ENCODE measurements at regions not wholly inside any gene's neighbourhood (a gene's known extent, or its start where the extent isn't known, plus 50 kb on each side); places are given as distances from the start of the nearest gene placed in this dataset.

- peak; percentile 7 for DNase-seq (ENCODE audit: low read depth, low spot score)
These were observed 341.1 kb downstream of the BTG1 start for GRCh38 chr12:91804533-91804932.

DNA sequence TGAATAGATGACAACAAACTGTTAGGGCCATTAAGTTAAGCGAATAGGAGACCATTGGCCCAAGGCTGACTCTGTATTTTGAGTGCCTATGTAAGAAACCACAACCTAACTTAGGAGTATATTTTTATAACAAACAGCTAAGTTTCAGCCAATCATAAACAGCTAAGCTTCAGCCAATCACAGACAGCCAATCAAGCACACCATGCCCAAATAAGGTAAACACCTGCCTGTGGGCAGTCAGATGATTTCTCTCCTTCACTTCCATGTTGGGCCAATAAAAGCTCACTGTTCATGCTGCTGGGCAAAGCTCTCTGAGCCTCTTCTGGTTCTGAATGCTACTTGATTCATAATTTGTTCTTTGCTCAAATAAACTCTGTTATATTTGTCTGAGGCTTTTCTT is 344.6 kb downstream of the BTG1 start:
- no peak for DNase-seq (ENCODE audit: low read depth, low spot score)

GRCh38 chr12:91793676-91794075 is 352.0 kb downstream of the BTG1 start:
- no peak for DNase-seq (ENCODE audit: low read depth, low spot score)

DNA sequence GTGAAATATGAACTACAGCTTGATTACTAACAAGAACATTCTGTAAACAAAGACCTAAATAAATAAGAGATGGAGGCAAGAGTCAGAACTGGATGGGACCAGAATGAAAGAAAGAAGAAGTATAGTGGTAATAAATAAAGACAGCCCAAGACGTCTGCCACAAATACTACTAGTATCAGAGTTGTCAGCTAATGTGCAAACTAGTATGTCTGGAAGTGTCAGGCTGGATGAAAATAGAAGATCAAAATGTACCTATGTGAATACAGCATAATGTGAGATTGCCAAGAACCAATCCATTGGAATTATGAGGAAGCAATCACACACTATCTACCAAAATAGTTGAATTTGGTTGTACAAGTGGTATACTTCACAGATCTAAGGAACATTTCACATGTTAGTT is 353.0 kb downstream of the BTG1 start:
- DNase-seq (ENCODE audit: low read depth, low spot score) = no peak

DNA sequence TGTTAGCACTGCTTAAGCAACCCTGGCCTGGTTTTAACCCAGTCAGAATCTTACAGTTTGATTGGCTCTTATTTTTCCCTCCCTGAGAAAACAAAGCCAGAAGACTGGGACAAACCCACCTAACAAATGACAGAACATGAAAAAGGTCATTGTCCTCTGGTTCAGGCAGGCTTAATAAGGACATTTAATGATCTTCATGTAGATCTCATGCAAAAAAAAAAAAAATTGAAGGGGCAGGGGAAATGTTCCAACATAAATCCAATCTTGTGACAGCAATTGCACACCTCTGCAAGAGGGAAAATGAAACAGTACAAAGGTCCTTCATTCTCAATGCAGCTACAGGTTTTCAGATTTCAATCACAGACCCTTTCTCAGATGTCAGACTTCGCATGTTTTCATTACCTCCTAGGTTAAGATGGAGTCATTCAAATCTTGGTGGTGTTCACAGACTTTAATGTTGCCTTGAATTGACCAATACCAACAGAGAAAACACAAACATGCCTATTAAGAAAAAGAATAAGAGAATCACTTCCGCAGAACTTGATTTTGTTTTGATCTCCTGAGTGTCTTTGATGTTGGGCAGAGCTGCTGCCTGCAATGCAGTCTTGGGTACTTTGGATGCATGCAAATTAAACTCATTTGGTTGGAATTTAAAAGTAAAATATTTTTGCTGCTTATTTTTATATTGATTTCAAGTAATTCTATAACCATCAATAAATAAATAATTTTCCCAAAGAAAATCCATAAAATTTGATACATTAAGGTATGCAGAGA is 359.0 kb downstream of the BTG1 start:
- no peak for DNase-seq (ENCODE audit: low read depth, low spot score)

DNA sequence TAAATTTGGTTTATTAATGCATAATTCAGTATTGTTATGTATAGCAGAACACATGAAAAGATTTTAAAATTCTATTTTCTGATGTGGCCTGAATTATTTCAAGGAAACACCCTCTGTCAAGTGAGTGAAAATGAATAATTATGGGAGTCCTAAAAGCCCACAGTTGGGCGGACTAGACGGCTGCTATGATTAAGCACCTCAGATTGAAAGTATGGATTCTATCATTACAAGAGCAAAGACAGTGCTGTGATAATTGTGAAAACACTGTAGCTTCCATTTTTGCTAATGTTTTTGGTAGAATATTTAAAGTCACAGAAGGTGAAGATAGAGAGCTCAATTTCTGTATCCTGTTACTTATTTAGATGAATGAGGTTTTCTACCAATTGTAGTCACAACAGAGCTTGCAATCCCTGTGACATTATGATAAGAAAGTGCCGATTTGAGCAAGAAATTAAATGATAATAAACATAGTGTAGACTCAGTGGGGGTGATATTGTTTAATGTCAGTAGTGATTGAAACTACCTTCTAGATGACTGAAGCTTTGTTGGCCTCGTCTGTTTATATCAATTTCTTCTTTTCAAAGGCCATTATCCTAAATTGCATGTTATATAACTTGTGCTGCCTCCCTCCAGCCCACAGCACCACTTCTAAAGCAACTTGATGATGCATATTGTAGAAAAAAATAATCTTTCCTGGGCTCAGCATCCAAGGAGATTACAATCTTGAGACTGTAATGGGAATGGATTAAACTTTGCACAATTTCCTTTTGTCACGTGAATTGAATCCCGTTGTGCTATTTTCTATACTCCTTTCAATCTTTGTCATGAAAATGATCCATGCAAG is 359.8 kb downstream of the BTG1 start:
- no peak for DNase-seq (ENCODE audit: low read depth, low spot score)

GRCh38 chr12:91781114-91781513 is 364.5 kb downstream of the BTG1 start:
- DNase-seq (ENCODE audit: low read depth, low spot score) = no peak

GRCh38 chr12:91778938-91779400 is 366.7 kb downstream of the BTG1 start:
- peak; percentile 17 for DNase-seq (ENCODE audit: low read depth, low spot score)

DNA sequence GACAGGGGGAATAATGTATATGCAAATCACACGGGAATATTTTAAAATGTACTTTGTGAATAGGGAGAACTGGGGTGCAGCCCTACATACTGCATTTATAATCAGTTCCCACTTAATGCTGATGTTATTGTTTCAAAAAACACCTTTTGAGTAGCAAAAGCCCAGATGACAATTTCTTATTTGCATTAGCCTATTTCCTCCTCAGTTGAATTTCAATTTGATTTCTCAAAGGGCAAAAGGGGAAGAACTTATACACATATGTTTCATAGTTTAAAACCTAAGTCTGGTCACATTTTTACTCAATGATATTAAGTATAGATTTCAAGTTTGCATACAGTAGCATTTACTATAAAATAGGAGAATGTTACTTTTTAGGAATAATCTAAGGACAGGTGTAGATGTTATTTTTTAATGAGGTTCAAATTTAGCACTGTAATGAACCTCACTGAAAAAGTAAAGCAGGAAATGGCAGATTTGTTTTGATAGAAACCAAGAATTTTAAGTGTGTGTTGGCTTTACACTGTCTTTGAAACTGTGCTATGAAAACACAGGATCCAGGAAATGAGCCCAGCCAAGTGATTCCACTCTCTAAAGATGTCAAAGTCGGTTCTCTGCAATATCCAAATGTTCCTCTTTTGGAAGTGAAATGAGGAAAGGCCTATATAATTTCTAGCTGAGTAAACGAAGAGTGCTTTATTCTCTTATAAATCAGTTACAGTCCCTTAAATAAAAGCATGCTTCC is 367.4 kb downstream of the BTG1 start:
- no peak for DNase-seq (ENCODE audit: low read depth, low spot score)

- no peak for DNase-seq (ENCODE audit: low read depth, low spot score)
These were observed 368.2 kb downstream of the BTG1 start for GRCh38 chr12:91777268-91777992.

DNA sequence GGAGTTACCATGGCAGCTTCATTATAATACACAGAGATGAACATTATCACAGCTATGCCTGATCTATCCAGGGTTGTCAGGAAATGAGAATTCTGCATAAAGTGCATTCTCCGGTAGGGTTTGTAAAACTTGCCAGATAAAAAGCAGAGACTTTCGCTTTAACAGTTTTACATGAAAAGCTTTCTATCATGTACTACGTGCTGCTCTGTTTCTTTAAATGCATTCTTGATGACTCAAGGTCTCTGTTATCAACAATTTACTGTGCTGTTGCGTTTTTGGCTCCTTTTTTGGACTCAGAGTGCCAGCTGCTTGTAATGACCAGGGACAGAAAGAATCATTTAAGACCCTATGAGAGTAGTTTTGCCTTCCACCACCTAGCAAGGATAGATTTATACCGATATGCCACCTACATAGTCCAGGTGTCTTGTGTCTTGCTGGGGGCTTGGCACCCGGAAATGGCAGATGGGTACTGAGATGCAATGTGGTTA is 371.2 kb downstream of the BTG1 start:
- no peak for DNase-seq (ENCODE audit: low read depth, low spot score)

DNA sequence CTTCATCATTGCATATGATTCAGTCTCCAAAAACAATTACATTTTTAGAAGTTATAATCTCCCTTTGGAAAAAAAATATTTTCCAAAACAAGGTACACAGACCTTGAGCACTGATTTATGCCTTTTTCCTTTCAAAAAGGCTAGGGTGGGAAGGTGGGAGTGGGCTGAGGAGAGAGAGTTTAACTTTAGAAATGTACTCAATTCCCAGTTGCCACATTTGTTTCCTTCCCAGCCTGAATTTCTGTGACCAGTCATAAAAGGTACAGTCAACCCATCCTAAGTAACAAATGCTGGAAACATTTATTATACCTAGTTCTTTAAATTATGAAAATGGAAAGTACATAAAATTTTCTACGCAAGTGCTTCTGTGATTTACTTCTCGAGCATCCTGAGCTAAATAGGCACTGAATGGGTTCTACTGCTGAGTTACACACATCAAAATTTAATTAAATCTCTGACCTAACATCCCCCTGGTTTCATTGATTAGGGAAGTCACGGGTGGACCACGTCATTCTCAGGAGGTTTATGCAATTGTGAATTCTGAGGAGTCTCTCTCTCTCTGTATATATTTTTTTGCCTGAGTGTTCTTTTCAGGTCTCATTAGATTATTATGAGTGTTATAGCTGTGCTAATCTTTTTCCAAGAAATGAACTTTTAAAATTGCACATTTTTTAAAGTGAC is 371.8 kb downstream of the BTG1 start:
- DNase-seq (ENCODE audit: low read depth, low spot score) = no peak

DNA sequence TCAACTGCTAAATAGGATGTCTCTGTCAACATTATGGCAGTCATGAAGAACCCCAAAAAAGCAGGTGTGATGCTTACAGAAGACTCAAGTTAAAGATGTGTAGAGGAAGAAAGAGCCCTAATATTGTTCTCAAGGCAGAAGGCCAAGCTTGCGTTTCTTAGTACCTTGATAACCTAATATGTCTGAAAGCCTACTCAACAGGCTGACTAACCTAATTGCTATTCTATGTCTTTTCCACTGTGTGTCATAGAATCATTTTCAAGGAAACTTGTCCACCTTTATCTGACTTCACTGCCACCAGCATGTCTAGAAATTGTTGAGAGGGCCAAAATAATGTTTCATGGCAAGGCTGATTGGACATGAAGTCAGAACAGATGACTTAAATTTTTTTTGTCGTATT is 373.2 kb downstream of the BTG1 start:
- no peak for DNase-seq (ENCODE audit: low read depth, low spot score)

GRCh38 chr12:91769736-91770135 is 375.9 kb downstream of the BTG1 start:
- peak; percentile 16 for DNase-seq (ENCODE audit: low read depth, low spot score)

DNA sequence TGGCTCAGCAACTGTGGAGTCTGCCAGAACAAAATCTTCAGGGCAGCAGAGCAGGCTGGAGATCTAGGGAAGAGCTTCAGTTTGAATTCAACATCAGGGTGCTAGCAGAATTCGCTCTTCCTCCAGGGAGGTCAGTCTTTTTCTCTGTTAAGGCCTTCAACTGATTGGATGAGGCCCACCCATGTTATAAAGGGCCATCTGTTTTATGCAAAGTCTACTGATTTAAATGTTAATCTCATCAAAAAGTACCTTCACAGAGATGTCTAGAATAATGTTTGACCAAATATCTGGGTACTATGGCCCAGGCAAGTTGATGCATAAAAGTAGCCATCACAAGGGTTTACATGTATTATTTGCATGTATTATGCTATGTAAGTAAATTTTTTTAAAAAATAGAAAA is 378.4 kb downstream of the BTG1 start:
- DNase-seq (ENCODE audit: low read depth, low spot score) = no peak

DNA sequence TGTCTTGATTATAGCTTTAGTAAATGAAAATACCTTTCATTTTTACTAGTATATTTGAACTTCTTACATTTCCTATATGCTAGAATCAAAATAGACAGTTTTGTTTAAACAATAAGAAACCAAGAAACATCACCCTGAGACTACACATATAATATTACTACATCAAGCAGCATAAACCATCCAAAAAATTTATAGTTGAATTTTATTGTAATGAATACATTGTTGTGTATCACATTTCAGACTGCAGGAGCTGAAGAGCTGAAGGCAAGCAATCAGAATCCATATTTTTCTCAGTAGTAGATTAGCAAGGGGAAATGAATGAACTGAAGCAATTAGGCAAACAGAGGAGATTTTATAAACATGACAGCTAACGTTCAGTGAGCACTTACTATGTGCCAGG is 379.2 kb downstream of the BTG1 start:
- DNase-seq (ENCODE audit: low read depth, low spot score) = no peak

- DNase-seq (ENCODE audit: low read depth, low spot score) = no peak
These were observed 381.8 kb downstream of the BTG1 start for GRCh38 chr12:91763654-91764370.

GRCh38 chr12:91753649-91754048 is 392.0 kb downstream of the BTG1 start:
- DNase-seq (ENCODE audit: low read depth, low spot score) = no peak

DNA sequence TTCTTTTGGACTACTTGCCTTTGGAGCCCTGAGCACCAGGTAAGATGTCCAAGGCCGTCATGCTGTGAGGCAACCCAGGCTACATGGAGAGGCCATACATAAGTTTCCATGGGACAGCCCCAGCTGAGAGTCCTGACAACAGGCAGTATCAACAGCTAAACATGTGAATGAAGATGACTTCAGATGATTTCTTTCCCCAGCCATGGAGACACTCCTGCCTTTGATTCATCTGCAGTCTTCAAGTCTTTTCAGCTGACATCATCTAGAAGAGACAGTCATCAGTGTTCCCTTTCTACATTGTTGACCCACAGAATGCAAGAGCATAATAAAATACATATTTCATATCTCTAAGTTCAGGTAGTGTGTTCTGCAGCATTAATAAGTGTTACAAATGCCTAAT is 398.7 kb downstream of the BTG1 start:
- no peak for DNase-seq (ENCODE audit: low read depth, low spot score)

- no peak for DNase-seq (ENCODE audit: low read depth, low spot score)
These were observed 401.0 kb downstream of the BTG1 start for GRCh38 chr12:91744597-91744996.
